HG03354 (cell line): ENCODE measurements at regions not wholly inside any gene's neighbourhood (a gene's known extent, or its start where the extent isn't known, plus 50 kb on each side); places are given as distances from the start of the nearest gene placed in this dataset.
"Not testable (repeated sequence)": the region's sequence is repeated elsewhere in the genome, so short reads cannot be mapped to it uniquely, and the experiment has no call there.

Experiments used
- ATAC-seq: cut with Tn5 transposase; IDR thresholded peaks from one replicate; pipeline ENCODE4 v1.9.1; 2021; ENCODE audit warnings: mild to moderate bottlenecking; ENCODE audit not compliant: unreplicated experiment, poor library complexity, severe bottlenecking

DNA sequence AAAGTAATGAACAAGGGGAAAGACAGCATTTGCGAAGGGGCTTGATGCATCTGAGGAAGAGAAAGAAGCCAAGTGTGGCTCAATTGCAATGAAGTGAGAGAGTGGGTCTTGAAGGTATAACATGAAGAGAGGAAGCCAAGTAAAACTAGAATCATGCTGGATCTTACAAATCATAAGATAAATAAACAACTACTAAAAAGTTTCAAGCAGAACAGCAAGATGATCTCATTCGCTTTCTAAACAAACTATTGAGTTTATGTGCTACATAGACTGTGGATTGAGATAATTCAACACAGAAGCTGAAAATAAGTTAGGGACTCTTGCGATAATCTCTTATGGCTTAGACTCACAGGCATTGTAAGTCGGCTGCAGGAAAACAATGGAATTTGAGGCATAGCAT is 1310.5 kb upstream of the NRXN1 start:
- no peak for ATAC-seq

DNA sequence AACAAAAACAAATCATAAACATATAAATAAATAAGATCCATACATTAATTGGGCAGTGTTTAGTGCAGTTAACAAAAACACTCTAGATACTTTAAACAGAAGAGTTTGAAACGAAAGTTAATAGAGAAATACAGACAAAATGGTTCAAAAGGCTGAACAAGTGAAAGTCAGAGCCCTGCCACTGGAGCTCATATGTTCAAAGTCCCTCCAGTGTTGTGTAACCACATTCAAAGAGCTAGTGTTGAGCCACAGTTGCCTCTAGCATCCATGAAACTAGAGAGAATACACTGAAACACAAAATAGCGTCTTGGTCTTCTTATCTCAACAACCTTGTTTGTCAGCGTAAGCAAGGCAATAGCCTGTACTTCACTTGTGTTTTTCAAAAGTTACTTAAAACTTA is 1309.8 kb upstream of the NRXN1 start:
- no peak for ATAC-seq

DNA sequence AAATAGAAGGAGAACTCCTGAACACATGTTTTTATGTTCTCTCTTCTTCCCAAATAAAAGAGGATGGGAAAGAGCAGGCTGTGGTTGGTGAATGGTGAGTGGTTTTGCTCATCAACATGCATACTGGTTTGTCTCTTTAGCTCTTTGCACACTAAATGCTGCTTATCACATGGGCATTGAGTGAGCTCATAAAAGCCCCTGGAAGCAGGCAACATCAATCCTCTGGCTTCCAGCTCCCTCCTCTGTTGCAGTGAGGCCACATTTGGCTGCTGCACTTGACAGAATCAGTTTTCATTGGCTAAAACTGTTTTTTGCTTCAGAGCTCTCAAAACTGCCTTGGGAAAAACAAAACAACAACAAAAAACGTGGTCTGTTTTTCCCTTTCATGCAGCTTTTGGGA is 1308.2 kb upstream of the NRXN1 start:
- no peak for ATAC-seq

DNA sequence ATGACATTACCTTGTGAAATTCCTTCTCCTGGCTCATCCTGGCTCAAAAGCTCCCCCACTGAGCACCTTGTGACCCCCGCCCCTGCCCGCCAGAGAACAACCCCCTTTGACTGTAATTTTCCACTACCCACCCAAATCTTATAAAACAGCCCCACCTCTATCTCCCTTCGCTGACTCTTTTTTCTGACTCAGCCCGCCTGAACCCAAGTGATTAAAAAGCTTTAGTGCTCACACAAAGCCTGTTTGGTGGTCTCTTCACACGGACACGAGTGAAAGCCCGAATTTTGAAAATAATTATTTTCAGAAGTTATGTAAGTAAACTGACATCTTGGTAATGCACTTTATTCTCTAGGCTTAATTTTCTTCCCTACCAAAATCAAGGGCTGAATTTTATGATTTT is 1305.9 kb upstream of the NRXN1 start:
- not testable (repeated sequence) for ATAC-seq

DNA sequence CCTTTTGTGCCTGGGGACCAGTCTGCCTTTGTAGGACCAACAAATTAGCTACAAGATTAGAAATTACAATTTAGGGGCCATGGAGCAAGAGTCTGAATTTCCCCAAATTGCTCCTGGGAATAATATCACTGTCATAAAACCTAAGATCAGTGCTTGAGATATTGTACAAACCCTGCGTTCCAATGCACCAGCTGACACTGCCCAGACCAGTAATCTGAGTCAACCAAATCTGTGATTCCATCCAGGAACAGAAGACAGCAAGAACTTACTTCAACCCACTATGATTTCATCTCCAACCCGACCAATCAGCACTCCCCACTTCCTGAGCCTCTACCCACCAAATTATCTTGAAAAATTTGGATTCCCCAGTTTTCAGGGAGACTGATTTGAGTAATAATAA is 1305.0 kb upstream of the NRXN1 start:
- no peak for ATAC-seq

DNA sequence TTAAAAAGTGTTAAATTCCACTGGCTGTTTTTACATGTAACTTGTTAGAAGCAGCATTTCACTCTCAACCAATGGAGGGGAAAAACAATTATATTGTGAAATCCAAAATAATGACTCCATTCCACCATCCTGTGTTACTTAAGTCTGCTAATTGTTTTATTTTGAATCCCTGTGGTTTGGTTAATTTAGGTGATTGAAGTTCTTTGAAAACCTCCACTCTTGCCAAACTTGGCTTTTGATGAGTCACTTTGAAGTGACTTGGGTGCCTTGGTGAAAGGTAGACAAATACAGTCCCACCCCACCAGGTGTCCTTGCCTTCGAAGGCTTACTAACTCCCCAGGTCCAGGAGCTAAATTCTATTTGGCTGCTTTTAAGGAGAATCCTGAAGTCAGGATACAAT is 1303.8 kb upstream of the NRXN1 start:
- no peak for ATAC-seq

DNA sequence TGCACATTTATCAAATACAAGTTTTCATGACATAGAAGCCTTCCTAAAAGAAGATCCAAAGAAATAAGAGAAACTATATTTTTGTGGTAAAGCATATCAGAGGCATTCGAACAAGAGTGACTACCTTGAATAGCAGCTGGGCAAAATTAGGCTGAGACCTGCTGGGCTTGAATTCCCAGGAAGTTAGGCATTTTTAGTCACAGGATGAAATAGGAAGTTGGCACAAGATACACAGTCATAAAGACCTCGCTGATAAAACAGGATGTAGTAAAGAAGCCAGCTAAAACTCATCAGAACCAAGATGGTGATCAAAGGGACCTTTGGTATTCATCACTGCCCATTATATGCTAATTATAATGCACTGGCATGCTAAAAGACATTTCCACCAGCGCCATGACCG is 1302.3 kb upstream of the NRXN1 start:
- no peak for ATAC-seq

DNA sequence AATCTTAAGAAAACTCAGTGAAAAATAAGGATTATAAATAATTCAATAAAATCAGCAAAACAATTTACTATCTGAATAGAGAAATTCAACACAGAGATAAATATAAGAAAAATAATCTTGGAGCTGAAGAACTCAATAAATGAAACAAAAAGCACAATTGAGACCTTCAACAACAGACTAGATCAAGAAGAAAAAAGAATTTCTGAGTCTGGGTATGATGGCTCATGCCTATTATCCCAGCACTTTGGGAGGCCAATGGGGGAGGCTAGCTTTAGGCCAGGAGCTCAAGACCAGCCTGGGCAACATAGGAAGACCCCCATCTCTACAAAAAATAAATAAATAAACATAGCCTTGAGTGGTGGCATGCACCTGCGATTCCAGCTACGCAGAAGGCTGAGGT is 1295.7 kb upstream of the NRXN1 start:
- no peak for ATAC-seq

DNA sequence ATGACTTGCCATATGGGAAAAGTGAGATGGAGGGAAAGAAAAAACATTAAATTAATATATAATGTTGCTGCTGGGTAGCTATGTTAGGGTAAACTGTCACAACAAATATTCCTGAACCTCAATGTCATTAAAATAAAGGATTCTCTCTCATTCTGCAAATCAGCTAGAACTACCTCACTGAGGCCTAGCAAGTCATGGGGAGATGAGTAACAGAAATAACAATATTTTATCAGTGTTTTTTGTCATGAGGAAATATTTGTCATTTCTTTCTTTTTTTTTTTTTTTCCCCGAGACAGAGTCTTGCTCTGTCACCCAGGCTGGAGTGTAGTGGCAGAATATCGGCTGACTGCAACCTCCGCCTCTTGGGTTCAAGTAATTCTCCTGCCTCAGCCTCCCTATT is 1282.3 kb upstream of the NRXN1 start:
- no peak for ATAC-seq

DNA sequence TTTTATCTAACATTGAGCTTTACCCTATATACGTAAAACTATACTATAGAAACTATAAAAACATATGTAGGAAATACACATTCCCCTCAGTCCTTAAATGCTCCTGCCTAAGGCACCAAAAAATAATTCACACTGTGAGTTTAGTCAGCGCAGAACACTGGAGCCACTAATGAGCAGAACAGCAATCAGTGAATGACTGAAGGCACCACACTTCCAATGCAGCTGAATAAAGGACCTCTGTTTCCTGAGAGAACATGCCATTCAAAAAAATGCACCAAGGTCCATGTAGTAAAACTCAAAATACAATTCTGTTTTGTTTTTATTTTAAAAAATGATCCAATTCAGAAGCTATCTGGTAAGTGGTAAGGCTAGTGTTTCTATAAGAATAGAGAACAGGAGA is 1280.6 kb upstream of the NRXN1 start:
- no peak for ATAC-seq

DNA sequence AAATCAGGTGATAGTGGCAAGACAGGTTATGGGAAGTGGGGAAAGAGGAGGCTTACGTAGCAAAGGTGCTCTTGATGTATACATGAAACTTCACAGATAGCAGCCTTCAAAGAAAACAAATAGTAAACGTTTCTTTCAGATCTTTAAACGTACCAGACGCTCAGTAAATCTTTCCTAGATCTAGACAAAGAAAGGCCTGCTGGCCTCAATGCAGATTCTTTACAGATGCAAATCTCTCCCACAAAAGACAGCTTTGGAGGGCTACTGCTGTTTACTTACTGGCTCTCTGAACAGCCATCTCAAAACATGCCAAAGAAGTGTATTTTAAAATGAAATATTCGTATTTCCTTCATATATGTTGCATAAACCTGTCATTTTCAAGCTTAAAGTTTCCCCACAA is 1279.9 kb upstream of the NRXN1 start:
- no peak for ATAC-seq

DNA sequence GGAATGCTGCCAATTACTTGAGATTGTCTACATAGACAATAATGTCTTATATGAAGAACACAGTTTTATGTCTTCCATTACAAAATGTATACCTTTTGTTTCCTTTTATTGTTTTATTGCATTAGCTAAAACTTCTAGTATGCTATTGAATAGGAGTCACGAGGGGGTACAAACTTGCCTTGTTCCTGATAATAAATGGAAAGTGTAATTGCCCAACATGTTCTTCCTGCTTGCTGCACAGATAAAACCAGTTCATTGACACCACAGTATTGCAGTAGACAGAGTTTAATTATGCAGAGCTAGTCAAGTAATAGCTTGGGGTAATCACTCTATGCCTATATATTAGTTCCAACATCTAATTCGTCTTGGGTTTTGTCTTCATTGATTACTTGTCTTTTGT is 1276.2 kb upstream of the NRXN1 start:
- no peak for ATAC-seq

DNA sequence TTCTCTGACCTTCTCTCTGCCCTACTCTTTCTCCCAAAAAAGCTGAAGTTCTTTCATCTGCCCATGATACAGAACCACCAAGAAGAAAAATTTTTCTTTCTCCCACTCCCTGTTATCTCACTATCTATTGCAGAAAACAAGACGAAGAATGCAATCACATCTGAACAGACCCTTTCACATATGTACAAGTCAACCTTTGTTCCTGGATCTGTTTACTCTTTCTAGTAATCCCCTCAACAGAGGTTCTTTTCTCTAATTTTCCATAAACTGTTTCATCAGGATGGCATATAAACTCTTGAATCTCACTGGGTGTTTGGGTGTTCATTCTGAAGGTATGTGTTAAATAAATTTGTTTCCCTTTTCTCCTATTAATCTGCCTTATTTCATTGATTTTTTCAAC is 1262.7 kb upstream of the NRXN1 start:
- no peak for ATAC-seq

DNA sequence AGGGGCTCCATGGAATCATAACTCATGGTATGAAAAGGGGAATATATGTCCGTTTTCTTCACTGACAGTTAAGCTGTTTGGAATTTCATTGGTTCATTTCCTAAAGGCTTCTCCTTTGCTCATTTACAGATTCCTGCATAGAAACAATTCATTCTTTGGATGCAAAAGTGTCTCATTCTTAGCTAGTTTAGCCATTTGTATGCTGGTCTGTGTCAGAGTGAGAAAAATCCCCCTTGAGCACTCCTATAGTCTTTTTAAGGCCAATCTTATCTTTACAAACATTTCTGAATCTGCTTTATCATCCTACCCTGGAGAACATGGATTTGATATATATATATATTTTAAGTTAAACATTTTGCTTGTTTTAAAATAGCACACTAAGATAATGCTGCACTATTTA is 1260.9 kb upstream of the NRXN1 start:
- ATAC-seq = no peak

DNA sequence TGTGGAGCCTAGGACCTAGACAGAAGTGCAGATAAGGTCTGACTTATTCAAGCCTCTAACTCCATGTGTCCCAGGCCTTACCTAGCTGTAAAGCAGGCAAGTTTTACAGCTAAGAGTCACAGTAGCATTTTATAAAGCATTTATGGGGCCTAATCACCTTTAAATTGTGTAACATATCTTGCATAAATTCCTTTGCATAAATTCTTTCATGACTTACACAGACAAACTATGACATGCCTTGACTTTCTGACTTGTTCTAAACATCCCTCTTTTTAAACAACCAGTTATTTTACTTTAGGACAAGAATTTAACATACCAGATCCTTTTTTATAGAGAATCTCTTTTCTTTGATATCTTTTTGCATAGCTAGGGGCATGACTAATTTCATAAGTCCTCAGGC is 1257.8 kb upstream of the NRXN1 start:
- ATAC-seq = no peak

DNA sequence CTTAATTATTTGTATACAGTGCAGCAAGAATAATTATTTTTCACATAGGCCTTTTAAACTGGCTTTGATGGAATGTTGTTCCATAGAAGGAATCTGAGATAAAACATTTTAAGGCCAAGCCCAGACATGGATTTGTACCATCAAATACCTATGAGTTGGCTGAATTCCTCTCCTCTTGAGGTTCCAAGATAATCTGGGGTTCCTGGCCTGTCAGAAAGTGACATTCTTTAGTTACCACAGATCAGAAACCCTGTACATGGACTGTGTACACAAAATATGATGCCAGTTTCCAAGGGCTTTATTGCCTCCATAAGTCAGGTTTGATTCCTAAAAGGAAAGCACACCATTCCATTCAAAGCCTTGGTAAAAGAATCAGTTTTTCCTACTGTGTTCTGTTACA is 1256.7 kb upstream of the NRXN1 start:
- no peak for ATAC-seq

DNA sequence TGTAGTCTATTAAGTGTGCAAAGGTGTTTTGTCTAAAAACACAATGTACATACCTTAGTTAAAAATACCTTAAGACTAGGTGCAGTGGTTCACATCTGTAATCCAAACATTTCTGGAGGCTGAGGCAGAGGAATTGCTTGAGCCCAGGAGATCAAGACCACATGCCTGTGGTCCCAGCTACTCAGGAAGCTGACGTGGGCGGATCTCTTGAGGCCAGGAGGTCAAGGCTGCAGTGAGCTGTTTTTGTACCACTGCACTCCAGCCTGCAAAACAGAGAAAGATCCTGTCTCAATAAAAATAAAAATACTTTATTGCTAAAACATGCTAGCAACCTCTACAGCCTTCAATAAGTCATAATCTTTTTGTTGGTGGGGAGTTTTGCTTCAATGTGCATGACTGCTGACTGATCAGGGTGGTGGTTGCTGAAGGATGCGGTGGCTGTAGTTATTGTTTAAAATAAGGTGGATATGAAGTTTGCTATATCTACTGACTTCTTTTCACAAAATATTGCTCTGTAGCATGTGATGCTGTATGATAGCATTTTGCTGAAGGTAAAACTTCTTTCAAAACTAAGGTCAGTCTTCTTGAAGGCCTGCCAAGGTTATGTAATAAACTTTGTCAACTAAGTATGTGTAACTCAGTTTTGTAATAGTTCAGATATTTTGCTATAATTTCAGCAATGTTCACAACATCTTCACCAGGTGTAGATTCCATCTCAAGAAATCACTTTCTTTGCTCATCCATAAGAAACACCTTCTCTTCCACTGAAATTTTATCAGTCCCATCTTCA is 1238.0 kb upstream of the NRXN1 start:
- ATAC-seq = no peak

DNA sequence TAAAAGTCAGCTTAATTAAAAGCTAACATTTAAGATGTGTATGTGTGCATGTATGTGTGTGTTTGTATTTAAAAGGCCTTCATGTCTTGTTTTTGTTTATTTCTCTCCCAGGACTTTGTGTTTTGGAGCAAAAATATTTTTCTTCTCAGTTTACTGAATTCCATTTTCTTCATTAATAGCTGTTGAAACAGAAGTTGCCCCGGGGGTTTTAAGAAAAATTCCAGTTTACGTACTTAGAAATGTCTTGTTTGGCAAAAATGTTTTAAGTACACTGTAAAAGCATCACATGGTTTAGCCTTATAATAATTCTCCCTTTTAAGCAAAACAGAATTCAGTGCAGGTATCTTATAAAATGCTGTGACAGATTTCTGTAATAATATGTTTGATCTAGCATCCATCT is 1233.0 kb upstream of the NRXN1 start:
- no peak for ATAC-seq

DNA sequence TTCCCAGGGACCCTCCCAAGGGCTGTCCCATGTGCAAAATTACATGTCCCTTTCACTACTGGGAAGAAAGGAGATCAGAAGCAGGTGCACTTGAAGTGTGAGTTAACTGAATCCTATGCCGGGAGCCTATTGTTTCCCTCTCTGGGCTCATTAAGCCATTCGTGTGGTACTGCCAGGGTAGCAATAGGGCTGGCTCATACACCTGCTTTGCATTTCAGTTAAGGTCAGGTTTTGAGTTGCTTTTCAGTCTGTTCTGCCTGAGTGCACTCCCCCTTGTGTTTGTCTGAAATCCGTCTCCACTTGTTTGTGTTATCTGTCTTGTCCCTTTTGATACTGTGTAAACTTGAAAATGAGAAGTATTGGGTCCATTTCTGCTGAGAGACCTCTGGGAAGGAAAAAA is 1232.6 kb upstream of the NRXN1 start:
- no peak for ATAC-seq

DNA sequence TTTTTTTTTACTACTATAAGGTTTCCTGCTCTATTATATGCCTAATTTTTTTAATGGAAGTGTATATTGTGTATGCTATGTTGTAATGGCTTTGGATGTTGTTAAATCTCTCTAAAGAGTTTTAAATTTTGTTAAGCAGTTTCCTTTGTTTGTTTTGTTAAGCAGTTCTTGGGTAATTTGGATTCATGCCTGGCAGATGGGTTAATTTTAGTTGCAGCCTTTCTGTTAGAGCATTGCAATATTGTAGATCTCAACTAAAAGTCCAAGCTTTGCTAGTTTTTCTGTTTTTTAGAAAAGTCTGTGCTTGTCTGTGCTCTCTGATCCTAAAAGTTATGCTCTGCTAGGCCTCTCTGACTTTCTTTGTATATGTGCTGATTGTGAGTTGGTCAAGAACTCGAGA is 1229.0 kb upstream of the NRXN1 start:
- no peak for ATAC-seq

DNA sequence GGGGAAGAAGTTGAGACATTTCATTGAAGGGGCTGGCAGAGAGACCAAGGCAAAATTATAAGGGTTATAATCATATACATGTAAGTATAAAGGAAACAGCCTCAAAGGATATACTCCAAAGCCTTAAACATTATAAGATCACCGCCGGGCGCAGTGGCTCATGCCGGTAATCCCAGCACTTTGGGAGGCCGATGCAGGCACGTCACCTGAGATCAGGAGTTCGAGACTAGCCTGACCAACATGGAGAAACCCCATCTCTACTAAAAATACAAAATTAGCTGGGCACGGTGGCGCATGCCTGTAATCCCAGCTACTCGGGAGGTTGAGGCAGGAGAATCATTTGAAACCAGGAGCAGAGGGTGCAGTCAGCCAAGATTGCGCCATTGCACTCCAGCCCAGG is 1227.0 kb upstream of the NRXN1 start:
- ATAC-seq = not testable (repeated sequence)

DNA sequence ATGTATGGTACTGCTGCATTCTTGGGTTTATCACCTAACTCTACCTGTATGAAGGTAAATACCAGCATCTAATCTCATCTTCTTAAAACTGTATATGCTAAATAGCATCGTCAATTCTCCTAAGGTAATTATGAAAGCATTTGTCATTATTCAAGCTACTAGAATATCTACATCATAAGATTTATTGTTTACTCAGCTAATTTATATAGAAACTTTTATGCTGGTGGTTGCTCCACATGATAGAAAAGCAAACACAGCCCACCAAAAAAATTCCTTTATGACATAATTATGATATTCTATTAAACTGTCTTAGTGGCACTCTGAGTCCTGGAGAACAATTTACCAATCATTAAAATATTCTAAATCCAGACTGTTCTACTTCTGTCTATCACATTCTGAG is 1226.1 kb upstream of the NRXN1 start:
- no peak for ATAC-seq
